ENCODE measurements at regions not wholly inside any gene's neighbourhood (a gene's known extent, or its start where the extent isn't known, plus 50 kb on each side); places are given as distances from the start of the nearest gene placed in this dataset.

- TF ChIP-seq CTCF (IDR thresholded peaks at IDR 0.05; ENCODE audit: extremely low read depth in 1 of 2, insufficient read depth in 1 of 2, low read depth in 1 of 2, low read length in 2 of 2) (no peak), POLR2AphosphoS5 (IDR thresholded peaks at IDR 0.05; ENCODE audit: insufficient read depth, low read depth, low read length) (no peak), POLR2A (IDR thresholded peaks at IDR 0.05; ENCODE audit: low read depth, low read length) (no peak), MYC (IDR thresholded peaks at IDR 0.05; ENCODE audit: low read depth, low read length) (no peak), EZH2 (IDR thresholded peaks at IDR 0.05; ENCODE audit: borderline replicate concordance, low read depth, low read length, severe bottlenecking) (no peak), MAX (IDR thresholded peaks at IDR 0.05; ENCODE audit: insufficient read depth, insufficient read length) (no peak), FOS (IDR thresholded peaks at IDR 0.05; ENCODE audit: borderline replicate concordance, insufficient read depth, low read length) (peak; percentile 56)
These were observed 234.7 kb upstream of the ECI2 start for GRCh38 chr6:4370066-4370465.
